Caco-2 (cell line): ENCODE measurements at regions not wholly inside any gene's neighbourhood (a gene's known extent, or its start where the extent isn't known, plus 50 kb on each side); places are given as distances from the start of the nearest gene placed in this dataset.
"Not testable (repeated sequence)": the region's sequence is repeated elsewhere in the genome, so short reads cannot be mapped to it uniquely, and the experiment has no call there.

Source experiments
- BruUV-seq: library from RNA; stranded (reverse); fragments of 400-500 nt; replicated peaks from 2 replicates; lab custom pipeline; 2021; lab: Mats Ljungman, UMichigan
- CTCF ChIA-PET: fragments of 300-600 bp; sonication (Branson Sonifier 250); formaldehyde crosslinking; loops from one replicate; lab custom pipeline; 2022; ENCODE audit warnings: antibody characterized with exemption; lab: Charles Lee
- POLR2A ChIA-PET: fragments of 300-600 bp; sonication (Branson Sonifier 250); formaldehyde crosslinking; loops from one replicate; lab custom pipeline; 2022; ENCODE audit warnings: antibody characterized with exemption; lab: Charles Lee
- DNase-seq, 2 experiments: peaks; one replicate each; pipeline versions ENCODE4 v3.0.0 to v3.0.0-alpha.2; 2020 to 2022
- H3K27me3 ChIP-seq: replicated peaks from 2 replicates; pipeline ENCODE4 v1.6.0; 2011; ENCODE audit warnings: low read length; ENCODE audit not compliant: control insufficient read depth, insufficient read depth
- H3K36me3 ChIP-seq: 2 replicates; pipeline ENCODE4 v1.5.1; 2011; ENCODE audit warnings: low read length; ENCODE audit not compliant: control insufficient read depth, insufficient read depth
- H3K4me1 ChIP-seq: fragments of 250-450 bp; sonication (Bioruptor Pico); 2 replicates; pipeline ENCODE4 v1.5.1; 2020; ENCODE audit warnings: mild to moderate bottlenecking
- H3K4me3 ChIP-seq: 2 replicates; pipeline ENCODE4 v1.5.1; 2011; ENCODE audit warnings: low read depth, mild to moderate bottlenecking, control low read depth, low read length
- H3K9me3 ChIP-seq: fragments of 250-450 bp; sonication (Bioruptor Pico); 2 replicates; pipeline ENCODE4 v1.5.1; 2020; ENCODE audit warnings: mild to moderate bottlenecking, moderate library complexity
- H3K27ac Mint-ChIP-seq: one replicate; pipeline ENCODE4 v1.8.0; 2022; ENCODE audit warnings: mixed read lengths; ENCODE audit not compliant: unreplicated experiment
- H3K27me3 Mint-ChIP-seq: one replicate; pipeline ENCODE4 v1.8.0; 2022; ENCODE audit warnings: mixed read lengths; ENCODE audit not compliant: insufficient read depth, unreplicated experiment
- H3K36me3 Mint-ChIP-seq: one replicate; pipeline ENCODE4 v1.8.0; 2022; ENCODE audit warnings: mild to moderate bottlenecking, mixed read lengths; ENCODE audit not compliant: insufficient read depth, unreplicated experiment
- H3K4me1 Mint-ChIP-seq: one replicate; pipeline ENCODE4 v1.8.0; 2022; ENCODE audit warnings: low read depth, mixed read lengths; ENCODE audit not compliant: unreplicated experiment
- H3K4me3 Mint-ChIP-seq: one replicate; pipeline ENCODE4 v1.8.0; 2022; ENCODE audit warnings: mild to moderate bottlenecking, moderate library complexity, mixed read lengths; ENCODE audit not compliant: unreplicated experiment
- H3K9me3 Mint-ChIP-seq: one replicate; pipeline ENCODE4 v1.8.0; 2022; ENCODE audit warnings: mixed read lengths; ENCODE audit not compliant: unreplicated experiment
- intact Hi-C: fragments of 100-400 bp; cut with micrococcal nuclease; formaldehyde crosslinking; loops from one replicate; pipeline ENCODE4 v1.10.0; 2022; ENCODE audit not compliant: unreplicated experiment
- TF ChIP-seq, protein P1 (sequence below), 2 experiments: fragments of 200-600 bp in 1 of 2; IDR thresholded peaks; 1 replicate in 1 of 2; 2 replicates in 1 of 2; pipeline versions ENCODE4 v1.5.1 to v1.8.0; 2011 to 2022; ENCODE audit warnings: antibody characterized with exemption in 1 of 2, control low read depth in 1 of 2, inconsistent platforms in 1 of 2, low read depth in 1 of 2, low read length in 1 of 2, mild to moderate bottlenecking in 1 of 2, moderate library complexity in 1 of 2; ENCODE audit not compliant: insufficient read depth in 1 of 2, severe bottlenecking in 1 of 2, unreplicated experiment in 1 of 2

- no peak for DNase-seq
- Mint-ChIP-seq H3K27me3 (peaks cover 5% of the 10 kb centered on the region), H3K9me3 (peaks cover 16% of the 10 kb centered on the region), H3K27ac (no peak overlapping the region), H3K4me1 (peaks cover 8% of the 10 kb centered on the region), H3K4me3 (no peak overlapping the region), H3K36me3 (no peaks in the 10 kb centered on the region)
- no TSS peak for BruUV-seq
- no peaks in the 10 kb centered on the region for H3K27me3 ChIP-seq
- H3K4me3 ChIP-seq = no peak overlapping the region
- intact Hi-C loops = no loop called here
- no peaks in the 10 kb centered on the region for H3K9me3 ChIP-seq
- H3K4me1 ChIP-seq = no peaks in the 10 kb centered on the region
- H3K36me3 ChIP-seq = no peaks in the 10 kb centered on the region
- TF ChIP-seq, protein P1, sequence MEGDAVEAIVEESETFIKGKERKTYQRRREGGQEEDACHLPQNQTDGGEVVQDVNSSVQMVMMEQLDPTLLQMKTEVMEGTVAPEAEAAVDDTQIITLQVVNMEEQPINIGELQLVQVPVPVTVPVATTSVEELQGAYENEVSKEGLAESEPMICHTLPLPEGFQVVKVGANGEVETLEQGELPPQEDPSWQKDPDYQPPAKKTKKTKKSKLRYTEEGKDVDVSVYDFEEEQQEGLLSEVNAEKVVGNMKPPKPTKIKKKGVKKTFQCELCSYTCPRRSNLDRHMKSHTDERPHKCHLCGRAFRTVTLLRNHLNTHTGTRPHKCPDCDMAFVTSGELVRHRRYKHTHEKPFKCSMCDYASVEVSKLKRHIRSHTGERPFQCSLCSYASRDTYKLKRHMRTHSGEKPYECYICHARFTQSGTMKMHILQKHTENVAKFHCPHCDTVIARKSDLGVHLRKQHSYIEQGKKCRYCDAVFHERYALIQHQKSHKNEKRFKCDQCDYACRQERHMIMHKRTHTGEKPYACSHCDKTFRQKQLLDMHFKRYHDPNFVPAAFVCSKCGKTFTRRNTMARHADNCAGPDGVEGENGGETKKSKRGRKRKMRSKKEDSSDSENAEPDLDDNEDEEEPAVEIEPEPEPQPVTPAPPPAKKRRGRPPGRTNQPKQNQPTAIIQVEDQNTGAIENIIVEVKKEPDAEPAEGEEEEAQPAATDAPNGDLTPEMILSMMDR (IDR thresholded peaks at IDR 0.05; ENCODE audit: insufficient read depth in 1 of 2, low read depth in 1 of 2, low read length in 1 of 2, severe bottlenecking in 1 of 2, unreplicated experiment in 1 of 2) = no peak
- ChIA-PET POLR2A (interaction anchor here (1.2 kb wide), 1 partner anchor 83 kb away, joined by 3 read pairs; no protein-coding TSS in a partner anchor), CTCF (interaction anchor here (0.5 kb wide), 1 partner anchor 663 kb away, joined by 3 read pairs; the partner anchor contains the start of gene SOX13)
These were observed 59.4 kb upstream of the FMOD start for GRCh38 chr1:203410182-203410900.

GRCh38 chr1:203411431-203411830 is 60.5 kb upstream of the FMOD start:
- H3K4me3 ChIP-seq, POLR2A ChIA-PET, intact Hi-C loops, H3K27ac Mint-ChIP-seq, BruUV-seq, CTCF ChIA-PET, DNase-seq, H3K36me3 ChIP-seq, H3K4me3 Mint-ChIP-seq, H3K36me3 Mint-ChIP-seq, H3K4me1 ChIP-seq, H3K27me3 ChIP-seq, H3K27me3 Mint-ChIP-seq, H3K4me1 Mint-ChIP-seq, H3K9me3 ChIP-seq: not testable (repeated sequence)
- peaks cover 16% of the 10 kb centered on the region for H3K9me3 Mint-ChIP-seq

DNA sequence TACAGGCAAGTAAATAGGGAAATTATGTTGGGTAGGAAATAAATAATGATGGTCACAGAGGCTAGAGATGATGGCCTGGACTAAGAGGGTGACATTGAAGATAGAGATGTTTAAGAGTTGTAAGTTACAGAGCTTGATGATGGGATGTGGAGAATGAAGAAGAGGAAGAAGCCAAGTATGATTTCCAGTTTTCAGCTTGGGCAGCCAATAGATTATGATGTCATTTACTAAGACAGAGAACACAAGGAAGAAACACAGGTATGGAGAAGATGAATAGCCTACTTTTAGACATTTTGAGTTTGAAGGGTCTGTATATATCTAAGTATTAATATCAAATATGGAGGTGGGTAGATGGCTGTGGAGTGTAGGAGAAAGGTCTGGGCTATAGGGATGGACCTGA is 56.0 kb upstream of the PRELP start:
- Histone ChIP-seq H3K4me1 (no peaks in the 10 kb centered on the region), H3K9me3 (no peaks in the 10 kb centered on the region), H3K36me3 (no peaks in the 10 kb centered on the region), H3K27me3 (no peaks in the 10 kb centered on the region), H3K4me3 (no peak overlapping the region)
- Mint-ChIP-seq H3K4me3 (no peak overlapping the region), H3K27ac (no peak overlapping the region), H3K9me3 (no peaks in the 10 kb centered on the region), H3K4me1 (peaks cover 1% of the 10 kb centered on the region), H3K36me3 (no peaks in the 10 kb centered on the region), H3K27me3 (peaks cover 3% of the 10 kb centered on the region)
- ChIA-PET POLR2A (no interaction called here), CTCF (no interaction called here)
- TF ChIP-seq, protein P1 (IDR thresholded peaks at IDR 0.05; ENCODE audit: insufficient read depth in 1 of 2, low read depth in 1 of 2, low read length in 1 of 2, severe bottlenecking in 1 of 2, unreplicated experiment in 1 of 2) = no peak
- intact Hi-C loops = no loop called here
- no peak for DNase-seq
- no TSS peak for BruUV-seq
